HG02610 (cell line): ENCODE measurements at regions not wholly inside any gene's neighbourhood (a gene's known extent, or its start where the extent isn't known, plus 50 kb on each side); places are given as distances from the start of the nearest gene placed in this dataset.

Experiments
- ATAC-seq: cut with Tn5 transposase; IDR thresholded peaks from one replicate; pipeline ENCODE4 v1.9.1; 2021; ENCODE audit warnings: mild to moderate bottlenecking, moderate library complexity; ENCODE audit not compliant: unreplicated experiment

- no peak for ATAC-seq
Observed at GRCh38 chr7:136336932-136337331, 359.8 kb upstream of the MTPN start.

- ATAC-seq, result no peak
Observed at GRCh38 chr7:136333636-136334035, 356.5 kb upstream of the MTPN start.

GRCh38 chr7:136326045-136326609, 349.0 kb upstream of the MTPN start:
- no peak for ATAC-seq

GRCh38 chr7:136325578-136325977, 348.4 kb upstream of the MTPN start:
- ATAC-seq, result no peak

DNA sequence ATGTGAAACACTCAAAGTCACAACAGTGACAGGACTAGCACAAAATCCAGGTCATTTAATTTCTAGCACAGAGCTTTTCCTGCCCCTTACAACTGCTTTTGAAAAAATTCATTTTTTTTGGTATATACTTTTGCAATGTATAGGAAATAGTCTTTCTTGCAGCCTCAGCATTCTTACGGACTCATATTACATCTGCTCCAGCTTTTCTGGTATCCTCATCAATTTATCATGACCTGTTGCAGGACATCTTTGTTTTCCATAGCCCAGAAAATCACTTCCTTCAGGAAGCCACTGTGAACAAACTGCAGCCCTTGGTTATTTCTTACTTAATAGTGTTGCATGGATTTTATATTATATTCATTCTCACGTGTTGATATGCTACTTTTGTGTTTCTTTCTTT, 347.9 kb upstream of the MTPN start:
- ATAC-seq, result no peak

GRCh38 chr7:136324073-136324704, 347.0 kb upstream of the MTPN start:
- ATAC-seq, result no peak

DNA sequence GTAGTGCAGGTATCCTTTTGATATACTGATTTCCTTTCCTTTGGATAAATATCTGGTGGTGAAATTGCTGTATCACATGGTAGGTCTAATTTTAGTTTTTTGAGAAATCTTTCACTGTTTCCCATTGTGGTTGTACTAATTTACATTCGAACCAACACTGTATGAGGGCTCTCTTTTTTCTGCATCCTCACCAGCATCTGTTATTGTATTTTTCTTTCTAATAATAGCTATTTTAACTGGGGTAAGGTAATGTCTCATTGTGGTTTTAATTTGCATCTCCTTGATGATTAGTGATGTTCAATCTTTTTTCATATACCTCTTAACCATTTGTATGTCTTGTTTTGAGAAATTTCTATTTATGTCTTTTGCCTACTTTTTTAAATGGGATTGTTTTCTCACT, 335.4 kb upstream of the MTPN start:
- ATAC-seq, result peak; percentile 56

GRCh38 chr7:136309407-136309806, 332.2 kb upstream of the MTPN start:
- no peak for ATAC-seq

GRCh38 chr7:136308230-136308629, 331.1 kb upstream of the MTPN start:
- ATAC-seq, result no peak

DNA sequence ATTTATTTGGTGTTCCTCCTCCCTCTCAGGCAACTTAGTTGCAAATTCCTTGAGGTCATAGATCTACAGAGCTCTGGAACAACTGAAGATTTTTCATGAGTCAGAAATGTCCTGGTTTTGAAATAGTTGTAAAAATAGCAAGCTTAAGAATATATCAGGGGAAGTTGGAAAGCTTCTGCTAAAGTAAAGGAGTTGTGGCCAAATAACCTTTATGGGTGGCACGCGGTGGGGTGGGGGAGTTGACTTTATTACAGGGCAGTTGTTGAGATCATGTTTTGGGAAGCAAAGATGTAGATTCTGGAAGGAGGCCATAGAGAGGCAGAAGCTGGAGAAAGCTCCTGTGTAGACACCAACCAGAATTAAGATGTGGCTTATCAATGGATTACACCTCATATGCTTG, 326.0 kb upstream of the MTPN start:
- no peak for ATAC-seq

DNA sequence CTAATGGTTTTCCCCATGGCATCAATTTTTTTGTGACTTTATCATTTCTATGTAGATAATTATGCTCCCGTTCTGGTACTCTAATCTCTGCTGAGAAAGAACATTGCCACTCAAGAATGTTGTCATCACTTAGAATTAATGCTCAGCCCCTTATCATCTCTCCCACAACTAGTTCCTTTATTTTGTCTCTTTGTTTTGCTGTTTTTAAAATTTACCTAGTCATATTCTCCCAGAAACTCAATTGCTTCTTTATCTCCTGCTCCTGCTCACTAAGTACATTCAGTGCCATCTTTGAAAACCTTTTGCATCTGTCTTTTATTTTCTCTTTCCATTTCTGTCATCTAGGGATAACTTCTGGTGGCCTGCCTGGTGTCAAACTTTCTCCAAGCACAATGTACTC, 324.9 kb upstream of the MTPN start:
- ATAC-seq, result no peak

- no peak for ATAC-seq
Observed at GRCh38 chr7:136294977-136295376, 317.8 kb upstream of the MTPN start.

GRCh38 chr7:136293841-136294391, 316.8 kb upstream of the MTPN start:
- ATAC-seq, result peak; percentile 11

DNA sequence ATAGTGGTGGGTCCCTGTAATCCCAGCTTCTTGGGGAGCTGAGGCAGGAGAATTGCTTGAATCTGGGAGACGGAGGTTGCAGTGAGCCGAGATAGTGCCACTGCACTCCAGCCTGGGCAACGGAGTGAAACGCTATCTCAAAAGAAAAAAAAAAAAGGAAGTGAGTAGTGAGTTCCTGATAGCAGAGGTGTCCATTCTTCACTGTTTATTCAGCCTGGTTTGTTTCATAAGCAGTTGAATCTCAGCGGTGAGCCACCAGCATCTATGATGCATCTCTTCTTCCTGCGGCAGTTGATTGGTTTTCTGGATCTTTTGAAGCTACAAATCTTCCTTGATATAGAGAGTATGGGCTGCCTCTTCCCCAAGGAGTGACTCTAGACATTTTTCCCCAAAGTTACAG, 316.1 kb upstream of the MTPN start:
- ATAC-seq, result peak; percentile 84

DNA sequence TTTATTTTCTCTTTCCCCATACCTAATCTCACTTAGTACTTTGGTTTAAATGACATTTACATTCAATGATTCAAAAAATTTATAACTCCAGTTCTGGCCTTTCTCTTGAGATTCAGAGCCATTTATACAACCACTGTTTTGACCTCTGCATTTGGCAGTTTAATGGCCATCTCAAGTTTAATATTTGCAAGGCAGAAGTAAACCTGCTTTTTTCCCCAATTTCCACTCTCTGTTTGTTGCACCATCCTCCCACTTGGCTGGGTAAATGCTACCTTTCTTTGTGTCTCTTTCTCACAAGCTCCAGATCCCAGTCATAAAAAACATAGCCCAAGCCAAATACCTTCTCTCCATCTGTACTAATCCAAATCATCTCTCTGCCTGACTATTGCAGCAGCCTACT, 315.2 kb upstream of the MTPN start:
- ATAC-seq, result no peak

GRCh38 chr7:136290351-136290750, 313.2 kb upstream of the MTPN start:
- ATAC-seq, result no peak

- no peak for ATAC-seq
Observed at GRCh38 chr7:136278057-136278456, 300.9 kb upstream of the MTPN start.

DNA sequence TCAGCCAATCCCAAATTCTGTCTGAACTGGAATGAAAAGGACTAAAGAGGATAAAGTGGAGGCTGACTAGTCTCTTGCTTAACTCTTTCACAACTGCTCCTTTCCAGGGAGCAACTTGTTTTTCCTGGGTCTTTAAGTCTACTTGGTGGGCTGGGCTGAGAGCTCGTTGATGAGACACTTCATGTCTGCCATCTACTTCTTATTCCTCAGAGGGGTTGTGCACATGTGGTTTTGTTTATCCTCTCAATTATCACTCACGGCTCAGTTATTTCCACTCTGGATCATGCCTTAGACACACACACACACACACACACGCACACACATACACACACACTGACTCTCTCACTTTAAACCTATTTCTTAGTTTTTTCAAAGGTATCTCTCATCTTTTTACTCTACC, 298.6 kb upstream of the MTPN start:
- no peak for ATAC-seq

DNA sequence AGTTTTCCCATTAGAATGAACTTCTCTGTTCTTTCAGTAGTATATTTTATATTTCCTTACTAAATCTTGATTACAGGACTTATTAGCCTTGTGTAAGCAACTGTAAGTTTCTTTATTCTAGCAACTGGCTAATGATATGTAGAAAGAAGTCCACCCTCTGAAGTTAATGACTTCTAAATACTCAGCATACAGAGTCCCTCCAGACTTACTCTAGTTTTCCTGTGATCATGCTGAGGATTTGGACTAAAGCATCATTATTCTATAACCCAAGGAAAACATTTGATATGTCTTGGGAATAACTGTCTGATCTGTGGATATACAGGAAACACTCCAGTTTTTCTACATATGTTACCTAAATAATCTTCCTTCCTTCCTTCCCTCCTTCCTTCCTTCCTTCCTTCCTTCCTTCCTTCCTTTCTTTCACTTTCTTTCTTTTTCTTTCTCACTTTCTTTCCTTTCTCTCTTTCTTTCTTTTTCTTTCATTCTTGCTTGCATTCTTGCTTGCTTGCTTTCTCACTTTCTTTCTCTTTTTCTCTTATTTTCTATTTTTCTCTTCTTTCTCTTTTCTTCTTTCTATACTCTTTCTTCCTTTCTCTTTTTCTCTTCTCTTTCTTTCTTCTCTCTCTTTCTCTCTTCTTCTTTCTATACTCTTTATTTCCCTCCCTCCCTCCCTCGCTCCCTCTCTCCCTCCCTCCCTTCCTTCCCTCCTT, 297.6 kb upstream of the MTPN start:
- no peak for ATAC-seq

- no peak for ATAC-seq
Observed at GRCh38 chr7:136272934-136273333, 295.8 kb upstream of the MTPN start.

GRCh38 chr7:136267822-136268221, 290.7 kb upstream of the MTPN start:
- ATAC-seq, result no peak

GRCh38 chr7:136266457-136266856, 289.3 kb upstream of the MTPN start:
- no peak for ATAC-seq
